DOHH2 (cell line): ENCODE measurements at regions not wholly inside any gene's neighbourhood (a gene's known extent, or its start where the extent isn't known, plus 50 kb on each side); places are given as distances from the start of the nearest gene placed in this dataset.

Source experiments
- CTCF ChIP-seq: fragments of 200-600 bp; sonication (generic); IDR thresholded peaks from one replicate; pipeline ENCODE4 v1.5.1; 2014; ENCODE audit warnings: antibody characterized with exemption, mild to moderate bottlenecking, low read depth, low read length; ENCODE audit not compliant: poor library complexity, severe bottlenecking
- EZH2phosphoT487 ChIP-seq: fragments of 200-600 bp; sonication (generic); IDR thresholded peaks from 2 replicates; pipeline ENCODE4 v1.6.1; 2017; ENCODE audit warnings: borderline replicate concordance, mild to moderate bottlenecking, antibody characterized with exemption, low read length, moderate library complexity, mixed read lengths

DNA sequence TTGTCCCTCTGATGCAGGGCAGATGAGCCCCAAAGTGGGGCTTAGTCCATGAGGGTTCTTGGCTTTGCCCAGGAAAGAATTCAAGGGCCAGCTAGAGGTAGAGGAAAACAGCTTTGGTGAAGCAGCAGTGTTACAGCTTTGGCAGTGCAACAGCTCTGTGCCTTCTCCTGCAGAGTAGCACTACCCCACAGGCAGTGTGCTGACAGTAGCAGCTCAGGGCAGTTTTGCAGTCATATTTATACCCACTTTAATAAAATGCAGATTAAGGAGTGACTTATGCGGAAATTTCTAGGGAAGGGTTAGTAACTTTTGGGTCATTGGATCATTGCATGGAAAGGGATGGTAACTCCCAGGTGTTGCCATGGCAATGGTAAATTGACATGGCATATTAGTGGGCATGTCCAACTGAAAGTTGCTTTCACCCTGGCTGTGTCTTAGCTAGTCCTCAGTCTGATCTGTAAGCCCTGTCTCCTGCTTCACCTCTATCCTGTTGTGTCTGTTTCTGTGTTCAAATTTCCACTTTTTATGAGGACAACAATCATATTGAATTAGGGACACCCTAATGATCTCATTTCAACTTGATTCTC, 241.3 kb upstream of the C2CD4B start:
- TF ChIP-seq CTCF, result no peak
- no peak for TF ChIP-seq EZH2phosphoT487
